ENCODE measurements at regions not wholly inside any gene's neighbourhood (a gene's known extent, or its start where the extent isn't known, plus 50 kb on each side); places are given as distances from the start of the nearest gene placed in this dataset.

DNA sequence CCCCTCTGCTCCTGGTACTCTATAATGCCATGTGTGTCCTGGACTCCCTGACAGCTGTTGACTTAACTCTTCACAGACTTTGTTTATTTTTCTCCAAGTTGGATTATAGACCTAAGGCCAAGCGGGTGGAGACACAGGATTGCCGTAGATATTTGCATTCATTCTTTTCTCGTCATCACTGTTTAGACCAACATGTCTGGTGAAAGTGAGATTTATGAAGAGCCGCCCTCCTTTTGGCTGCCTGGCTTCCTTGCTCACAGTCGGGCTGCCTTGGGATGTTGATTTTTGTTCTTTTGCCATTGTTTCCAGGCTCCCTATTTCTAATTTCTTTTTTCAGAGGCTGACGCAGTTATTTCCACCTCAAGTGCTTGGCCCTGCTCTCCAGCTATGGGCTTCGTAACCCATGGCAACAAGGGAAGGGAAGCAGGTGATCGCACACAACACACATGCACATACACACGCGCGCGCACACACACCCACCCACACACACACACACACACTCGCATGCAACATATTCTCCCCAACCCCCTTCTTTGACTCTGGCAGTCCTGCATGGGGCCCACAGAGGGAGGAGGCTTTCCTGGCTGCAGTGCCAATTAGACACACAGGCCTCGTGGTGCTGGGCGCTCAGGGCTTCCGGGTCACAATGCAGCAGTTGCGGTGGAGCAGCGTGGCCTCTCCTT, 296.5 kb downstream of the MTX2 start:
- Mint-ChIP-seq H3K27me3 (ENCODE audit: low read depth) (peaks cover 3% of the 10 kb centered on the region), H3K36me3 (no peaks in the 10 kb centered on the region), H3K9me3 (no peaks in the 10 kb centered on the region), H3K4me3 (no peak overlapping the region), H3K4me1 (no peaks in the 10 kb centered on the region), H3K27ac (no peak overlapping the region)
- ChIA-PET CTCF (interaction anchor here (1.1 to 2.5 kb wide), 1 partner anchor 11 kb away, joined by 5 to 9 read pairs; no protein-coding TSS in a partner anchor), POLR2A (interaction anchor here (0.9 kb wide), 1 partner anchor 10 kb away, joined by 3 read pairs; no protein-coding TSS in a partner anchor)
- no peak for DNase-seq (ENCODE audit: low spot score)
- TF ChIP-seq ZNF232 (CRISPR knock-in tag; IDR thresholded peaks at IDR 0.05) = no peak
- TF ChIP-seq, protein P1, sequence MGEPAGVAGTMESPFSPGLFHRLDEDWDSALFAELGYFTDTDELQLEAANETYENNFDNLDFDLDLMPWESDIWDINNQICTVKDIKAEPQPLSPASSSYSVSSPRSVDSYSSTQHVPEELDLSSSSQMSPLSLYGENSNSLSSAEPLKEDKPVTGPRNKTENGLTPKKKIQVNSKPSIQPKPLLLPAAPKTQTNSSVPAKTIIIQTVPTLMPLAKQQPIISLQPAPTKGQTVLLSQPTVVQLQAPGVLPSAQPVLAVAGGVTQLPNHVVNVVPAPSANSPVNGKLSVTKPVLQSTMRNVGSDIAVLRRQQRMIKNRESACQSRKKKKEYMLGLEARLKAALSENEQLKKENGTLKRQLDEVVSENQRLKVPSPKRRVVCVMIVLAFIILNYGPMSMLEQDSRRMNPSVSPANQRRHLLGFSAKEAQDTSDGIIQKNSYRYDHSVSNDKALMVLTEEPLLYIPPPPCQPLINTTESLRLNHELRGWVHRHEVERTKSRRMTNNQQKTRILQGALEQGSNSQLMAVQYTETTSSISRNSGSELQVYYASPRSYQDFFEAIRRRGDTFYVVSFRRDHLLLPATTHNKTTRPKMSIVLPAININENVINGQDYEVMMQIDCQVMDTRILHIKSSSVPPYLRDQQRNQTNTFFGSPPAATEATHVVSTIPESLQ (CRISPR knock-in tag; IDR thresholded peaks at IDR 0.05) = no peak
- TF ChIP-seq GRHL2 (CRISPR knock-in tag; IDR thresholded peaks at IDR 0.05; ENCODE audit: insufficient replicate concordance, severe bottlenecking) = no peak
- no peak for TF ChIP-seq ZNF396 (CRISPR knock-in tag; IDR thresholded peaks at IDR 0.05; ENCODE audit: borderline replicate concordance)
- no peak for TF ChIP-seq USF1 (CRISPR knock-in tag; IDR thresholded peaks at IDR 0.05)
- no peak for TF ChIP-seq OVOL2 (CRISPR knock-in tag; IDR thresholded peaks at IDR 0.05; ENCODE audit: borderline replicate concordance)
- TF ChIP-seq CBFB (CRISPR knock-in tag; IDR thresholded peaks at IDR 0.05; ENCODE audit: low read depth) = no peak
- TF ChIP-seq, protein P2, sequence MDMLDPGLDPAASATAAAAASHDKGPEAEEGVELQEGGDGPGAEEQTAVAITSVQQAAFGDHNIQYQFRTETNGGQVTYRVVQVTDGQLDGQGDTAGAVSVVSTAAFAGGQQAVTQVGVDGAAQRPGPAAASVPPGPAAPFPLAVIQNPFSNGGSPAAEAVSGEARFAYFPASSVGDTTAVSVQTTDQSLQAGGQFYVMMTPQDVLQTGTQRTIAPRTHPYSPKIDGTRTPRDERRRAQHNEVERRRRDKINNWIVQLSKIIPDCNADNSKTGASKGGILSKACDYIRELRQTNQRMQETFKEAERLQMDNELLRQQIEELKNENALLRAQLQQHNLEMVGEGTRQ (CRISPR knock-in tag; IDR thresholded peaks at IDR 0.05) = no peak
- TF ChIP-seq, protein P3, sequence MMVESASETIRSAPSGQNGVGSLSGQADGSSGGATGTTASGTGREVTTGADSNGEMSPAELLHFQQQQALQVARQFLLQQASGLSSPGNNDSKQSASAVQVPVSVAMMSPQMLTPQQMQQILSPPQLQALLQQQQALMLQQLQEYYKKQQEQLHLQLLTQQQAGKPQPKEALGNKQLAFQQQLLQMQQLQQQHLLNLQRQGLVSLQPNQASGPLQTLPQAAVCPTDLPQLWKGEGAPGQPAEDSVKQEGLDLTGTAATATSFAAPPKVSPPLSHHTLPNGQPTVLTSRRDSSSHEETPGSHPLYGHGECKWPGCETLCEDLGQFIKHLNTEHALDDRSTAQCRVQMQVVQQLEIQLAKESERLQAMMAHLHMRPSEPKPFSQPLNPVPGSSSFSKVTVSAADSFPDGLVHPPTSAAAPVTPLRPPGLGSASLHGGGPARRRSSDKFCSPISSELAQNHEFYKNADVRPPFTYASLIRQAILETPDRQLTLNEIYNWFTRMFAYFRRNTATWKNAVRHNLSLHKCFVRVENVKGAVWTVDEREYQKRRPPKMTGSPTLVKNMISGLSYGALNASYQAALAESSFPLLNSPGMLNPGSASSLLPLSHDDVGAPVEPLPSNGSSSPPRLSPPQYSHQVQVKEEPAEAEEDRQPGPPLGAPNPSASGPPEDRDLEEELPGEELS (CRISPR knock-in tag; IDR thresholded peaks at IDR 0.05) = no peak
- TF ChIP-seq ZNF416 (CRISPR knock-in tag; IDR thresholded peaks at IDR 0.05) = no peak
- no peak for TF ChIP-seq AR (CRISPR knock-in tag; IDR thresholded peaks at IDR 0.05)
- TF ChIP-seq, protein P4, sequence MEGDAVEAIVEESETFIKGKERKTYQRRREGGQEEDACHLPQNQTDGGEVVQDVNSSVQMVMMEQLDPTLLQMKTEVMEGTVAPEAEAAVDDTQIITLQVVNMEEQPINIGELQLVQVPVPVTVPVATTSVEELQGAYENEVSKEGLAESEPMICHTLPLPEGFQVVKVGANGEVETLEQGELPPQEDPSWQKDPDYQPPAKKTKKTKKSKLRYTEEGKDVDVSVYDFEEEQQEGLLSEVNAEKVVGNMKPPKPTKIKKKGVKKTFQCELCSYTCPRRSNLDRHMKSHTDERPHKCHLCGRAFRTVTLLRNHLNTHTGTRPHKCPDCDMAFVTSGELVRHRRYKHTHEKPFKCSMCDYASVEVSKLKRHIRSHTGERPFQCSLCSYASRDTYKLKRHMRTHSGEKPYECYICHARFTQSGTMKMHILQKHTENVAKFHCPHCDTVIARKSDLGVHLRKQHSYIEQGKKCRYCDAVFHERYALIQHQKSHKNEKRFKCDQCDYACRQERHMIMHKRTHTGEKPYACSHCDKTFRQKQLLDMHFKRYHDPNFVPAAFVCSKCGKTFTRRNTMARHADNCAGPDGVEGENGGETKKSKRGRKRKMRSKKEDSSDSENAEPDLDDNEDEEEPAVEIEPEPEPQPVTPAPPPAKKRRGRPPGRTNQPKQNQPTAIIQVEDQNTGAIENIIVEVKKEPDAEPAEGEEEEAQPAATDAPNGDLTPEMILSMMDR (IDR thresholded peaks at IDR 0.05) = no peak
- no peak for TF ChIP-seq E2F4 (CRISPR knock-in tag; IDR thresholded peaks at IDR 0.05; ENCODE audit: borderline replicate concordance, low read depth)
- no peak for ATAC-seq

Data from WTC11 (cell line).